ENCODE measurements at regions not wholly inside any gene's neighbourhood (a gene's known extent, or its start where the extent isn't known, plus 50 kb on each side); places are given as distances from the start of the nearest gene placed in this dataset.

GRCh38 chr6:169853196-169854082, 102.0 kb downstream of the ERMARD start:
- TF ChIP-seq ZNF512 (CRISPR knock-in tag; IDR thresholded peaks at IDR 0.05; ENCODE audit: borderline replicate concordance) (no peak), PREB (CRISPR knock-in tag; IDR thresholded peaks at IDR 0.05; ENCODE audit: borderline replicate concordance) (no peak), CTCF (IDR thresholded peaks at IDR 0.05) (no peak)

Data from WTC11 (cell line).